HG03103 (cell line): ENCODE measurements at regions not wholly inside any gene's neighbourhood (a gene's known extent, or its start where the extent isn't known, plus 50 kb on each side); places are given as distances from the start of the nearest gene placed in this dataset.

ENCODE experiments used
- ATAC-seq: cut with Tn5 transposase; IDR thresholded peaks from one replicate; pipeline ENCODE4 v1.9.1; 2021; ENCODE audit warnings: low read depth; ENCODE audit not compliant: unreplicated experiment

- ATAC-seq = no peak
Observed at GRCh38 chr6:87860902-87861301, 158.9 kb upstream of the AKIRIN2 start.

DNA sequence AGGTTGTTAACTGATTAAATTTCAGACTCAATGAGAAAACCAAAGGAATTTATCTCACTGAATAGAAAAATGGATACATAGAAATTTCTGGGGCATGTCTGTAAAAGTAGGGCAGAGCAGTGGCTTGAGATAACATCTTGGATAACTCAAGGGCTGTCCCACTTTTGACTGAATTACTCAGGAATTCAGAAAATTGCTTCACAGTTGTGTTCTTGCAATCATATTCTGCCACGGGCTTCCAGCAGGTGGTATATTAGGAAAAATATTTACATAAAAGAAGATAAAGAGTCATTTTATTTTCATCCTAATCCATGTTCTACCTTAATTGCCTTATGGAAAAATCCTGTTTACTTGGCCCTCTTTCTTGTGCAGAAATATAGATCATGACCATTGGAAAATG, 156.4 kb upstream of the AKIRIN2 start:
- no peak for ATAC-seq

GRCh38 chr6:87851674-87852299, 149.8 kb upstream of the AKIRIN2 start:
- ATAC-seq = no peak

DNA sequence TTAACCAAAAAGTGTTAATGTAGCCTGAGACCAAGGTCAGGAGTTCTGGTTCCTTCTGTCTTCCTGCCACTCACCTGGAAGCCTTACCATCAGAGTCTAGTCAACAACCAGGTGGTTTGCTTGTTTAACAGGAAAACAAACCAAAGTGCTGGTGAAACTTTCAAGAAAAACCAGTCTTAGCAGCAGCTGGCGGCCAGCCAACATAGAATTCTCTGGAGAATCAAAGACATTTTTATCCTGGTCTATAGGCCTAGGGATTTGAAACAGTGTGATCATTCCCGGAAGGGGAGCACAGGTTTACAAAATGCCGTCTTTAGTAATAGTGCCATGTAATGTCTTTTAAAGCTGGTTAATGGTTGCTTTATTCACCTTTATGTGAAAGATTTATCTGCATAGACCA, 146.6 kb upstream of the AKIRIN2 start:
- no peak for ATAC-seq

DNA sequence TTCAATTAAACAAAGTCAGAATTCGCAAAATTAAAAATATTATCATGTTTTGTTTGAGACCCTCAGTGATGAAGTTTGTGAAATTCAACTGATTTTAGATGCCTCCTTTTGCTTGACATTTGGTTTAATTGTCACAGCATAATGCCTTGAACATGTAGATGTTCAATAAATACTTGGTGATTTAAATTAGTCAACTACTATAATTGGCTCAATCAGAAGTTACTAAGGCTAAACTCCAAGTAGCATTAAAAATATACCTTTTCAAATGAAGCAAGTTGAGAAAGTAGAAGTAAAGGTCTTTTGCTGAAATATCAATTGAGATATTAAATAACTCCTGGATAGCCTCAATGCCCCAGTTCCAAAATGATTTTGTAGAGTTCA, 145.8 kb upstream of the AKIRIN2 start:
- ATAC-seq = no peak

DNA sequence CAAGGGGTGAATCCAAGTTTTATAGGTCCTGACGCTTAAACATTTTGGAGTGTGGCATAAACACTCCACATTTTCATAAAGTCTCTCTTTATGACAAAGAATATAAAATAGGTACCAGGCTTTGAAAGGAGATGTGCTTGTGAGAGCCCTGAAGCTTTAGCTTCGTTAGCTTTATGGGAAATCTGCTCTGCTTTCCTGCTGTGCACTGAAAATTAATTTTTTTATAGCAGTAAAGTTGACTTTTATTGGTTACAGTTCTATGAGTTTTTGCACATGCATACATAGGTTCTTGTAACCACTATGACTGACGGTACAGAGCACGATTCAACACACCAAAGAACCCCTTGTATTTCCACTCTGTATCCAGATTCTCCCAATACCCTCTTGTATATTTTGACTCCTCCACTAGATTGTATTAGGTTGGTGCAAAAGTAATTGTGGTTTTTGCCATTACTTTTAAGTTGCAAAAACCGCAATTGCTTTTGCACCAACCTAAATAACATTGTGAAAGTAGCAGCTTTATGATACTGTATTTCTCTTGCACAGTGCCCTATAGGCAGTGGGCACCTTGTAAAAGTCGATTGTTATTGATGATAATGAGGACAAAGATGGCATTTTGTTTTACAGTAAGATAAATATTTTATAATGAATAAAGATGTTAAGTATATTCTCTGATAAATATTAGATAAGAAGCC, 145.2 kb upstream of the AKIRIN2 start:
- no peak for ATAC-seq

DNA sequence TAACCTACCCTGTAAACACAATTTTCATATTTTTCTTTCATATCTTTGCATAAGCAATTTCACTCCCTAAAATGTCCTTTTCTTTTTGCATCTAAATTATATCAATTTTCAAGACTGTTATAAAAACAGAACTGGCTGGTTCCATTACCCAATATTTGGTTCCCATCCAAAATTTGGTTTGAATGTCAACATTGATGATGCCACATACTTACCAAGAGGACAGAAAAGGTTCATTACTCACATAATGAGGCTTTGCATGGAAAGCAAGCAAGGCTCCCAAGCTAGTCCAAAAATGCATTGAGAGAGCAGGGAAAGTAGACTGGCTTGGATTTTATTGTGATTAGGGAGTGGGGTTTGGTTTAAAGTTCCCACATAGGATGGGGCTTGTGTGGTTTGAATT, 144.4 kb upstream of the AKIRIN2 start:
- ATAC-seq = no peak

DNA sequence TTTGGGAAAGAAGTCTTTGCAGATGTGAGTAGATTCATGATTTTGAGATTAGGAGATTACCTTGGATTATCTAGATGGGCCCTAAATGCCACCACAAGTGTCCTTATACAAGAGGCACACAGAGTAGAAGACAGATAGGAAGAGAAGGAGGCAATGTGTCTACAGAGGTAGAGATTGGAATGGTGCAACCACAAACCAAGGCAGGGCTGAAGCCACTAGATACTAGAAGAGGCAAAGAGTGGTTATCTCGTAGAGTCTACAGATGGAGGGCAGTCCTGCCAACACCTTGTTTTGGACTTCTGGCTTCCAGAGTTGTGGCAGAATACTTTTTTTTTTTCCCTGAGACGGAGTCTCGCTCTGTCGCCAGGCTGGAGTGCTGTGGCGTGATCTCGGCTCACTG, 138.3 kb upstream of the AKIRIN2 start:
- no peak for ATAC-seq

DNA sequence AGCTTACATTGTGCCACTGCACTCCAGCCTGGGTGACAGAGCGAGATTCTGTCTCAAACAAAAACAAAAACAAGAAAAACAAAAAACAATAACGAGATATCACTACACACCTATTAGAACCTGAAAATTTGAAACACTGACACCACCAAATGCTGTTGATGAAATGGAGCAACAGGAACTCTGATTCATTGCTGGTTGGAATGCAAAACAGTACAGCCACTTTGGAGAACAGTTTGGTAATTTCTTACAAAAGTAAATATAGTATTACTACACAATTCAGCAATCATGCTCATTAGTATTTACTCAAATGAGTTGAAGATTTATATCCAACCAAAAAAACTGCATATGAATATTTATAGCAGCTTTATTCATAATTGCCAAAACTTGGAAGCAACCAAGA, 135.8 kb upstream of the AKIRIN2 start:
- no peak for ATAC-seq

GRCh38 chr6:87837444-87837843, 135.4 kb upstream of the AKIRIN2 start:
- ATAC-seq = no peak

DNA sequence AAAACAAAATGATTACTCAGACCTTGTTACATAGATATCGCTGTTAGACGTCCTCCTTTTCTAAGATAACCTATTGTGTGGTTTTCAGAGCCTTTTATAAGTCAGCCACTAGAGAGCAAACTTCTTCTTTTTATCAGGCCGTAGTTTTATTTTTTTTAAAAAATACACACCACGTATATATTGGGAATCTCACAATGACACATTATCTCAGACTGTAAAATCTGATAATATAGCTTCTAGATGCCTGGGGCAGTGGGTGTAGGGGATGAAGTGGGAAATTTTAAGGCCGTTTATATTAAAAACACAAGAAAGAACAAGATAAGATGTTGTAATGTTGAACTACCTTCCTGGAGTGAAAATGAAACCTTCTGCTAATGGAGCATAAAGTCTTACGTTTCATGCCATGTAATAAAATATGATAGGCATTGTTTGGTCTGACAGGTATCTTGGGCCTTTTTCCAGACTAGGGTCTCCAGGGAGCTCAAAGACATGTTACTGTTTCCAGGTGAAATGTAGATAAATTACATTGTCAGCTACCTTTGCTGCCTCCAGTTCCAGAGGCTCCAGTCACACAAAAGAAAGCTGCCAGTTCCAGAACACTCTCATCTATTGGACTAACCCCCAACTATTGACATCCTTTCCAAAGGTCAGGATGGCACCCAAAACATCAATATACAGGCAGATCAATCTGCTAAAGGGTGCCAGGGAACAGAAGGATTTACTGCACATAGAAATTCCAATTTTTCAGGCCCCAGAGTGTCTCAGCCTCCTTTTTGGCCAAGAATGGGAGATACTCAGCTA, 130.2 kb upstream of the AKIRIN2 start:
- ATAC-seq = peak; percentile 64

GRCh38 chr6:87830907-87831306, 128.9 kb upstream of the AKIRIN2 start:
- no peak for ATAC-seq

DNA sequence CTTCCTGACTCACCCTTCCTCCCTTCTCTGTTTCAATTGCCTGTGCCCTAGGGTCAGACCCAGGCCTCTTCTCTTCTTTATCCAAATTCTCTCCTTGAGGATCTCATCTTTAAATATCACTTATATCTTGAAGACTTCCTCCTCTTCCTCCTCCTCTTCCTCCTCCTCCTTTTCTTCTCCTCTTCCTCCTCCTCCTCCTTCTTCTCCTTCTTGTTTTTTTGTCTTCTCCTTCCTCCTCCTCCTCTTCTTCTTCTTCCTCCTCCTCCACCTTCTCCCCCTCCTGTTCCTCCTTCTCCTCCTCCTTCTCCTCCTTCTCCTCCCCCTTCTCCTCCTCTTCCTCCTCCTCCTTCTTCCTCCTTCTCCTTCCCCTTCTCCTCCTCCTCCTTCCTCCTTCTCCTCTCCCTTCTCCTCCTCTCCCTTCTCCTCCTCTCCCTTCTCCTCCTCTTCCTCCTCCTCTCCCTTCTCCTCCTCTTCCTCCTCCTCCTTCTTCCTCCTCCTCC, 127.6 kb upstream of the AKIRIN2 start:
- no peak for ATAC-seq

DNA sequence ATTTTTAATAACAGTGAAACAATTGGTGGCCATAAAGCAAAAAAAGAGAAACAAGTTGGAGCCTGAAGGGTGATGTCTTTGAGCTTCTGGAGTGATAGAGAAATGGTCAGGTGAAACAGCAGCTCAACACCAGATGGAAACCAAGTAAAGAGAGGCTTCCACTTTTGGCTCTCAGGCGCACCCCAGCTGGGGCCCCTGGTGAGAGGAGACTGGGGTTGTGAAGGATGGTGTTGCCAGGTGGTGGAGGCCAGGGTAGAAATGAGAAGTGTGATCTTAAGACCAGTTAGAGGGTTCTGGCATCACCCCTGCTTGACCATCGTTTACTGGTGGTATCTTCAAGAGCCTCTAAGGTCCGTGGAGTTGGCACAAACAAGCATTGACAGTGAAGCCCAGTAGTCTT, 126.0 kb upstream of the AKIRIN2 start:
- ATAC-seq = no peak

DNA sequence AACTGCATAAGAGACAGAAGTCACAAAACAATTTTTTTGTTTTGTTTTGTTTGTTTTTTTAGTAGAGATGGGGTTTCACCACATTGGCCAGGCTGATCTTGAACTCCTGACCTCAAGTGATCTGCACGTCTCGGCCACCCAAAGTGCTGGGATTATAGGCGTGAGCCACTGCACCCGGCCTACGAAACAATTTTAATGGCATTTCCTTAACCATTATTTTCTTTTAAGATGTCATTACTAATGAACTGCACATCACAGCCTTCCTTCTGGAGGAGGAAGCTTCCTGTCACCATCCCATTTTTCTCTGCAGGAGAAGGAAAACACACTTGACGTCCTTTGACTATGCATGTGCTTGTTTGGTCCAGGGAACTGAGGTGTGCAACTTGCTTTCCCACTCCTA, 125.3 kb upstream of the AKIRIN2 start:
- ATAC-seq = no peak

- no peak for ATAC-seq
Observed at GRCh38 chr6:87826424-87826823, 124.4 kb upstream of the AKIRIN2 start.

GRCh38 chr6:87825821-87826221, 123.8 kb upstream of the AKIRIN2 start:
- no peak for ATAC-seq

DNA sequence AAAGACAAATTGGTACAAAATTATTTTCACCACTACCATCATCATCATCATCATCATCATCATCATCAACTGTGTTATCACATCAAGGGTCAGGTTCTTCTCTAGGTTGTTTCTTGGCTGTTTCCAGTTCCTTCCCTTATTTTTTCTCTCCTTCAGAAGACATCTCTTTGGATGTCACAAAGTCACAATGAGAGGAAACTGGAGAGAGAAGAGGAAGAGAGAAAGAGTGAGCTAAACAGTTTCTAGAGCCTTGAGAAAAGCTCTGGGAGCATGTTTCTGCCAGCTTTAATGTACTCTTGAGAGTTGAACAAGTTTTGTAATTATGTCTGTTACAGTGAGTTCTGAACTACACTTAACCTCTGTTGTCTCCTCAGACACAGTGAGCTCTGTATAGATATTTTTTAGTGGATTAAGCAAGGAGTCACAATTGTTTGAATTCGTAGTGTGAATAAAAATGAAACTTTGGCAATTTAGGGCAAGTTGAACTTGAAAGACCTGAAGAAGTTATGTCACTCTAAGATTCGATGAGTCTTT, 123.0 kb upstream of the AKIRIN2 start:
- no peak for ATAC-seq

GRCh38 chr6:87822011-87822410, 120.0 kb upstream of the AKIRIN2 start:
- ATAC-seq = no peak

DNA sequence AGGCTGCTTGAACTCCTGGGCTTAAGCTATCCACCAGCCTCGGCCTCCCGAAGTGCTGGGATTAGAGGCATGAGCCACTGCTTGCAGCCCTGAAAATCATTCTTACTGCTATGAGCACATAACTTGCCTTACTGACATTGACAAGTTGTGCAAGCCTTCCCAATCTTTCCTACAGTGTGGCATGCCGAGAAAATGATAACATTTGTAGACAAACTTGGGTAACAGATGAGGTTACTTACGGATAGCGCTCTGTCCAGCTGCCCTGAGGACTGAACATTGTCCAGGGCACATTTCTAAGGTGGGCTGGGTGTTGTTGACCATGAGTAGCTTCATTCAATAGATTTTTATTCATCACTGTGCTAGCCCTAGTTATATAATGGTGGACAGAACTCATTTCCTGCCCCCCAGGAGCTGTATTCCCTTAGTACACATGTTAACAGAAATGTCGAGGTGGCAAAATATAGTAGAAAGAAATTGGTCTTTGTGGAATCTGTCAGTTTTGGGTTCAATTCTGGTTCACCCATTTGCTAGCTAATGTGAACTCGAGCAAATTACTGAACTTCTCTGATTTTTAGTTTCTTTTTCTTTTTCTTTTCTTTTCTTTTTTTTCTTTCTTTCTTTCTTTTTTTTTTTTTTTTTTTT, 118.4 kb upstream of the AKIRIN2 start:
- ATAC-seq = no peak

- ATAC-seq = no peak
Observed at GRCh38 chr6:87817183-87817582, 115.2 kb upstream of the AKIRIN2 start.
